ENCODE measurements at regions not wholly inside any gene's neighbourhood (a gene's known extent, or its start where the extent isn't known, plus 50 kb on each side); places are given as distances from the start of the nearest gene placed in this dataset.
"Not testable (repeated sequence)": the region's sequence is repeated elsewhere in the genome, so short reads cannot be mapped to it uniquely, and the experiment has no call there.

DNA sequence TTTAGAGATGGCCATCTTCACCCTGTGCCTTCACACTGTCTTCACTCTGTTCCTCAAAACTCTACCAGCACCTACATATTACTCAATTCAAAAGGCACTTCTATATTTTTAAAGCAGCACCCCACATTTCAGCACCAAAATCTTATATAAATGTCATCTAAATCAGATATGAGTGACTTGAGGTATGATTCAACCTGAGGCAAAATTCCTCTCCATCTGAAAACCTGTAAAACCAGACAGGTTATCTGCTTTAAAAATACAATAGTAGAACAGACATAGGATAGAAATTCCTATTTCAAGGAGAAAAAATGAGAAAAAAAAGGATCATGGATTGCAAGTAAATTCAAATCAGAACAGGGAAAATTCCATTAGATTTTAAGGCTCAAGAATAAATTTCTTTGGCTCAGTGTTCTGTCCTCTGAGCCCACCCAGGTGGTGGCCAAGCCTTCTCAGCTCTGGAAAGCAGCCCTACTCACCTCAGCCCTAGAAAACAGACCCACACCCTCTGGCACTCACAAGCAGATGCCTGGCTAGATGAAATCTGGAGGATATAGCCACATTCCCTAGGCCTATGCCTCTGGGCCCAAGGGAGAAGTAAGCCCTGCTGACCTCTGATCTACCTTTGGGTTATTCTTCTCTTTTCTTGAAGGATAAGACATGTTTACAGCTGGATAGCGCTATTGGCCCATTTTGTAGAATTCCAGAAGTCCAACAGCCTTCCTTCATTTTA lies 211.1 kb upstream of the XIST start:
- Histone ChIP-seq H3K36me3 (ENCODE audit: control insufficient read depth, insufficient read depth, low read length) (no peaks in the 10 kb centered on the region), H3K79me2 (ENCODE audit: control insufficient read depth, insufficient read depth, low read length) (no peaks in the 10 kb centered on the region), H3K9ac (ENCODE audit: low read length) (no peak overlapping the region), H2BK120ac (ENCODE audit: low read depth, low read length) (no peak overlapping the region), H3K4me1 (ENCODE audit: control insufficient read depth, low read depth, low read length) (no peaks in the 10 kb centered on the region), H3K4me3 (ENCODE audit: low read length) (no peak overlapping the region), H2BK15ac (replicated peaks; ENCODE audit: low read depth) (no peak overlapping the region), H3K27me3 (ENCODE audit: insufficient read depth, low read length, poor library complexity) (no peaks in the 10 kb centered on the region), H4K5ac (ENCODE audit: low read length) (no peak overlapping the region), H2BK5ac (ENCODE audit: low read length) (no peak overlapping the region), H3K23ac (ENCODE audit: low read length) (no peak overlapping the region), H3K27ac (ENCODE audit: low read depth, low read length) (no peak overlapping the region), H3K56ac (ENCODE audit: low read length) (no peak overlapping the region), H2AK5ac (ENCODE audit: low read length) (no peak overlapping the region), H4K8ac (ENCODE audit: low read depth, low read length) (no peak overlapping the region), H3K79me1 (ENCODE audit: low read length) (no peaks in the 10 kb centered on the region), H3K4me2 (ENCODE audit: low read length) (no peak overlapping the region), H3K4ac (ENCODE audit: low read depth, low read length) (no peak overlapping the region), H3K18ac (ENCODE audit: low read length) (no peak overlapping the region)
- no CpG with 5 or more reads among the region's 1 CpG for WGBS (ENCODE audit: extremely low coverage, insufficient coverage, low lambda C conversion rate)
- no peak for DNase-seq

DNA sequence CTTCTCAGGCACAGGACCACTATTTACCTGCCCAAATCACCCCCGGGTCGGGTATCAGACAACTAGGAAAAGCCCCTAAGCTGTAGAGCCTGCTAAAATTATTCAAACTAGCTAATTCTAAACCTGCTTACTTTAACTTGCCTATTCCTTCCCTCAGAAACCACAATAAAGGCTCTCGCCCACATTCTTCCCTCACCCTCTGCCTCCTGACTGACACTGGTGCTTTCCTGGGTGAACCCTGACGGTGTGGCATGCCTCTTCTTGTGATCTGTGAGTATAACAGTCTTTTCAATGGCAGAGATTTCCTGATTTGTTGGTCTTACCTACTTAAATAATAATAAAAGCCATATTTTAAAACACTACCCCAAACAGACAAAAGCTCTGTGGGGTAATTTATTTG lies 209.4 kb upstream of the XIST start:
- Histone ChIP-seq H2AK5ac (ENCODE audit: low read length) (no peak overlapping the region), H3K18ac (ENCODE audit: low read length) (no peak overlapping the region), H3K23ac (ENCODE audit: low read length) (no peak overlapping the region), H3K4me1 (ENCODE audit: control insufficient read depth, low read depth, low read length) (no peaks in the 10 kb centered on the region), H3K79me1 (ENCODE audit: low read length) (no peaks in the 10 kb centered on the region), H2BK15ac (replicated peaks; ENCODE audit: low read depth) (no peak overlapping the region), H3K9ac (ENCODE audit: low read length) (no peak overlapping the region), H3K79me2 (ENCODE audit: control insufficient read depth, insufficient read depth, low read length) (no peaks in the 10 kb centered on the region), H3K36me3 (ENCODE audit: control insufficient read depth, insufficient read depth, low read length) (no peaks in the 10 kb centered on the region), H4K8ac (ENCODE audit: low read depth, low read length) (no peak overlapping the region), H3K4ac (ENCODE audit: low read depth, low read length) (no peak overlapping the region), H2BK120ac (ENCODE audit: low read depth, low read length) (no peak overlapping the region), H4K5ac (ENCODE audit: low read length) (no peak overlapping the region), H3K56ac (ENCODE audit: low read length) (no peak overlapping the region), H3K27ac (ENCODE audit: low read depth, low read length) (no peak overlapping the region), H3K27me3 (ENCODE audit: insufficient read depth, low read length, poor library complexity) (no peaks in the 10 kb centered on the region), H2BK5ac (ENCODE audit: low read length) (no peak overlapping the region), H3K4me2 (ENCODE audit: low read length) (no peak overlapping the region), H3K4me3 (ENCODE audit: low read length) (no peak overlapping the region)
- WGBS (ENCODE audit: extremely low coverage, insufficient coverage, low lambda C conversion rate), result no CpG with 5 or more reads among the region's 4 CpGs
- DNase-seq, result no peak

DNA sequence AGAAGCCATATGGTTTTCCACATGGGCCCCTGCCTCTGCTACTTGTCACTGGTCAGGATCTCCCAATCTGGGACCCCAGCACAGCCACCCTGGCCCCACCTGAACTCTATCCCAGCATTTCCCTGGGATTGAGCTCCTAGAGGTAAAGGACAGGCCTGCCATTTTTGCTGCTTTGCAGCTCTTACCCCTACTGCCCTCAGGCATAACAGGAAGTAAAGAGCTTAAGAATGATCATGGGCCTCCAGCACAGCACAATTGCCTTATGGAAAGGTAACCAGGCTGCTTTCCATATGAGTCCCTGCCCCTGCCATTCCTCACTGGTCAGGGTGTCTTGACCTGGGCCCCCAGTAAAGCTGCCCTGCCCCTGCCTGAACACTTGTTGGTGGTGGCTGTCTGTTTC lies 196.6 kb upstream of the XIST start:
- Histone ChIP-seq H3K56ac (ENCODE audit: low read length) (no peak overlapping the region), H3K27me3 (ENCODE audit: insufficient read depth, low read length, poor library complexity) (no peaks in the 10 kb centered on the region), H4K8ac (ENCODE audit: low read depth, low read length) (no peak overlapping the region), H3K4me1 (ENCODE audit: control insufficient read depth, low read depth, low read length) (no peaks in the 10 kb centered on the region), H3K79me1 (ENCODE audit: low read length) (no peaks in the 10 kb centered on the region), H3K4me3 (ENCODE audit: low read length) (no peak overlapping the region), H4K5ac (ENCODE audit: low read length) (no peak overlapping the region), H3K27ac (ENCODE audit: low read depth, low read length) (no peak overlapping the region), H3K9ac (ENCODE audit: low read length) (no peak overlapping the region), H3K4me2 (ENCODE audit: low read length) (no peak overlapping the region), H3K4ac (ENCODE audit: low read depth, low read length) (no peak overlapping the region), H3K18ac (ENCODE audit: low read length) (no peak overlapping the region), H2AK5ac (ENCODE audit: low read length) (no peak overlapping the region), H2BK5ac (ENCODE audit: low read length) (no peak overlapping the region), H3K36me3 (ENCODE audit: control insufficient read depth, insufficient read depth, low read length) (no peaks in the 10 kb centered on the region), H3K23ac (ENCODE audit: low read length) (no peak overlapping the region), H2BK120ac (ENCODE audit: low read depth, low read length) (no peak overlapping the region), H2BK15ac (replicated peaks; ENCODE audit: low read depth) (no peak overlapping the region), H3K79me2 (ENCODE audit: control insufficient read depth, insufficient read depth, low read length) (no peaks in the 10 kb centered on the region)
- peak; percentile 27 for DNase-seq

DNA sequence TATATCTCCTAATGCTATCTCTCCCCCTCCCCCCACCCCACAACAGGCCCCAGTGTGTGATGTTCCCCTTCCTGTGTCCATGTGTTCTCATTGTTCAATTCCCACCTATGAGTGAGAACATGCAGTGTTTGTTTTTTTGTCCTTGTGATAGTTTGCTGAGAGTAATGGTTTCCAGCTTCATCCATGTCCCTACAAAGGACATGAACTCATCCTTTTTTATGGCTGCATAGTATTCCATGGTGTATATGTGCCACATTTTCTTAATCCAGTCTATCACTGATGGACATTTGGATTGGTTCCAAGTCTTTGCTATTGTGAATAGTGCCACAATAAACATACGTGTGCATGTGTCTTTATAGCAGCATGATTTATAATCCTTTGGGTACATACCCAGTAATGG lies 181.6 kb upstream of the XIST start:
- not testable (repeated sequence) for H3K27me3 ChIP-seq (ENCODE audit: insufficient read depth, low read length, poor library complexity); H3K9ac ChIP-seq (ENCODE audit: low read length); H4K8ac ChIP-seq (ENCODE audit: low read depth, low read length); H3K79me1 ChIP-seq (ENCODE audit: low read length); H4K5ac ChIP-seq (ENCODE audit: low read length); H3K79me2 ChIP-seq (ENCODE audit: control insufficient read depth, insufficient read depth, low read length); H2BK120ac ChIP-seq (ENCODE audit: low read depth, low read length); H3K18ac ChIP-seq (ENCODE audit: low read length); H2BK5ac ChIP-seq (ENCODE audit: low read length); H3K36me3 ChIP-seq (ENCODE audit: control insufficient read depth, insufficient read depth, low read length); H3K56ac ChIP-seq (ENCODE audit: low read length); H3K4me2 ChIP-seq (ENCODE audit: low read length); DNase-seq; H2BK15ac ChIP-seq (replicated peaks; ENCODE audit: low read depth); H3K4me1 ChIP-seq (ENCODE audit: control insufficient read depth, low read depth, low read length); H3K4me3 ChIP-seq (ENCODE audit: low read length); H2AK5ac ChIP-seq (ENCODE audit: low read length); H3K23ac ChIP-seq (ENCODE audit: low read length); H3K27ac ChIP-seq (ENCODE audit: low read depth, low read length); H3K4ac ChIP-seq (ENCODE audit: low read depth, low read length)
- no CpG with 5 or more reads among the region's 1 CpG for WGBS (ENCODE audit: extremely low coverage, insufficient coverage, low lambda C conversion rate)

DNA sequence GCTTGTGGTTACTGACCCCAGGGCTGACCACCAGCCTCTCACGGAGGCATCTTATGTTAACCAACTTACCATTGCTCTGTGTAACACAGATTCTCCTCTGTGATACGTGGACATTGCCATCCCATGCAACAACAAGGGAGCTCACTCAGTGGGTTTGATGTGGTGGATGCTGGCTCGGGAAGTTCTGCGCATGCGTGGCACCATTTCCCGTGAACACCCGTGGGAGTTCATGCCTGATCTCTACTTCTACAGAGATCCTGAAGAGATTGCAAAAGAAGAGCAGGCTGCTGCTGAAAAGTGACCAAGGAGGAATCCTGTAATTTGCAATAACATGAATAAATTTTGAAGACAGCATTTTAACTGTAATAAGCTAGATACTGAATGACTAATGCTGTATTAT lies 179.0 kb upstream of the XIST start:
- not testable (repeated sequence) for H3K79me2 ChIP-seq (ENCODE audit: control insufficient read depth, insufficient read depth, low read length); H2BK15ac ChIP-seq (replicated peaks; ENCODE audit: low read depth); H4K5ac ChIP-seq (ENCODE audit: low read length); H3K18ac ChIP-seq (ENCODE audit: low read length); H4K8ac ChIP-seq (ENCODE audit: low read depth, low read length); H3K79me1 ChIP-seq (ENCODE audit: low read length); DNase-seq; H3K36me3 ChIP-seq (ENCODE audit: control insufficient read depth, insufficient read depth, low read length); H3K4me2 ChIP-seq (ENCODE audit: low read length); H2BK120ac ChIP-seq (ENCODE audit: low read depth, low read length); H3K27me3 ChIP-seq (ENCODE audit: insufficient read depth, low read length, poor library complexity); H3K4me1 ChIP-seq (ENCODE audit: control insufficient read depth, low read depth, low read length); H3K56ac ChIP-seq (ENCODE audit: low read length); H2AK5ac ChIP-seq (ENCODE audit: low read length); H3K9ac ChIP-seq (ENCODE audit: low read length); H3K23ac ChIP-seq (ENCODE audit: low read length); H2BK5ac ChIP-seq (ENCODE audit: low read length); H3K4ac ChIP-seq (ENCODE audit: low read depth, low read length); H3K27ac ChIP-seq (ENCODE audit: low read depth, low read length); H3K4me3 ChIP-seq (ENCODE audit: low read length)
- WGBS (ENCODE audit: extremely low coverage, insufficient coverage, low lambda C conversion rate), result no CpG with 5 or more reads among the region's 7 CpGs

DNA sequence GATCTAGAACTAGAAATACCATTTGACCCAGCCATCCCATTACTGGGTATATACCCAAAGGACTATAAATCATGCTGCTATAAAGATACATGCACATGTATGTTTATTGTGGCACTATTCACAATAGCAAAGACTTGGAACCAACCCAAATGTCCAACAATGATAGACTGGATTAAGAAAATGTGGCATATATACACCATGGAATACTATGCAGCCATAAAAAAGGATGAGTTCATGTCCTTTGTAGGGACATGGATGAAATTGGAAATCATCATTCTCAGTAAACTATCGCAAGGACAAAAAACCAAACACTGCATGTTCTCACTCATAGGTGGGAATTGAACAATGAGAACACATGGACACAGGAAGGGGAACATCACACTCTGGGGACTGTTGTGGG lies 178.3 kb upstream of the XIST start:
- not testable (repeated sequence) for H3K18ac ChIP-seq (ENCODE audit: low read length); H3K56ac ChIP-seq (ENCODE audit: low read length); H3K4me2 ChIP-seq (ENCODE audit: low read length); H2BK120ac ChIP-seq (ENCODE audit: low read depth, low read length); H3K79me2 ChIP-seq (ENCODE audit: control insufficient read depth, insufficient read depth, low read length); H3K4me3 ChIP-seq (ENCODE audit: low read length); H3K4me1 ChIP-seq (ENCODE audit: control insufficient read depth, low read depth, low read length); H3K36me3 ChIP-seq (ENCODE audit: control insufficient read depth, insufficient read depth, low read length); DNase-seq; H2AK5ac ChIP-seq (ENCODE audit: low read length); H4K5ac ChIP-seq (ENCODE audit: low read length); H3K79me1 ChIP-seq (ENCODE audit: low read length); H2BK5ac ChIP-seq (ENCODE audit: low read length); H3K4ac ChIP-seq (ENCODE audit: low read depth, low read length); H2BK15ac ChIP-seq (replicated peaks; ENCODE audit: low read depth); H3K23ac ChIP-seq (ENCODE audit: low read length); H3K27ac ChIP-seq (ENCODE audit: low read depth, low read length); H3K9ac ChIP-seq (ENCODE audit: low read length); H4K8ac ChIP-seq (ENCODE audit: low read depth, low read length); H3K27me3 ChIP-seq (ENCODE audit: insufficient read depth, low read length, poor library complexity)
- no CpG with 5 or more reads among the region's 1 CpG for WGBS (ENCODE audit: extremely low coverage, insufficient coverage, low lambda C conversion rate)

Data from mesendoderm (in vitro differentiated cells).